ENCODE measurements at regions not wholly inside any gene's neighbourhood (a gene's known extent, or its start where the extent isn't known, plus 50 kb on each side); places are given as distances from the start of the nearest gene placed in this dataset.

DNA sequence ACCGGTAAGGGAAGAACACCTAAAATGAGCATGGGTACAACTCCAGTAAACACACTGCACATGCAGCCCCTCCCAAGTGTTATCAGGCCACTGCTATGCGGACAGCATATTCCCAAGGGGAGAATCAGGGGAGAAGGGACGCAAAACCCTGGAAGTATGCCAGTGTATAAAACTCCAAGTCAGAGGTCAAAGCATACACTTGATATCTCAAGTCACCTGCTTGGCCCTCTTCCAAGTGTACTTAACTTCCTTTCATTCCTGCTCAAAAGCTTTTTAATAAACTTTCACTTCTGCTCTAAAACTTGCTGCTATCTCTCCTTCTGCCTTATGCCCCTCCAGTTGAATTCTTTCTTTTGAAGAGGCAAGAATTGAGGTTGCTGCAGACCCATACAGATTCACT lies 408.1 kb downstream of the HTR1A start:
- TF ChIP-seq, protein P1, sequence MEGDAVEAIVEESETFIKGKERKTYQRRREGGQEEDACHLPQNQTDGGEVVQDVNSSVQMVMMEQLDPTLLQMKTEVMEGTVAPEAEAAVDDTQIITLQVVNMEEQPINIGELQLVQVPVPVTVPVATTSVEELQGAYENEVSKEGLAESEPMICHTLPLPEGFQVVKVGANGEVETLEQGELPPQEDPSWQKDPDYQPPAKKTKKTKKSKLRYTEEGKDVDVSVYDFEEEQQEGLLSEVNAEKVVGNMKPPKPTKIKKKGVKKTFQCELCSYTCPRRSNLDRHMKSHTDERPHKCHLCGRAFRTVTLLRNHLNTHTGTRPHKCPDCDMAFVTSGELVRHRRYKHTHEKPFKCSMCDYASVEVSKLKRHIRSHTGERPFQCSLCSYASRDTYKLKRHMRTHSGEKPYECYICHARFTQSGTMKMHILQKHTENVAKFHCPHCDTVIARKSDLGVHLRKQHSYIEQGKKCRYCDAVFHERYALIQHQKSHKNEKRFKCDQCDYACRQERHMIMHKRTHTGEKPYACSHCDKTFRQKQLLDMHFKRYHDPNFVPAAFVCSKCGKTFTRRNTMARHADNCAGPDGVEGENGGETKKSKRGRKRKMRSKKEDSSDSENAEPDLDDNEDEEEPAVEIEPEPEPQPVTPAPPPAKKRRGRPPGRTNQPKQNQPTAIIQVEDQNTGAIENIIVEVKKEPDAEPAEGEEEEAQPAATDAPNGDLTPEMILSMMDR (conservative IDR thresholded peaks at IDR 0.05; ENCODE audit: low read depth, low read length): no peak
- H3K4me3 ChIP-seq (ENCODE audit: low read depth, low read length): no peak overlapping the region
- no peak for DNase-seq (ENCODE audit: low read depth)

DNA sequence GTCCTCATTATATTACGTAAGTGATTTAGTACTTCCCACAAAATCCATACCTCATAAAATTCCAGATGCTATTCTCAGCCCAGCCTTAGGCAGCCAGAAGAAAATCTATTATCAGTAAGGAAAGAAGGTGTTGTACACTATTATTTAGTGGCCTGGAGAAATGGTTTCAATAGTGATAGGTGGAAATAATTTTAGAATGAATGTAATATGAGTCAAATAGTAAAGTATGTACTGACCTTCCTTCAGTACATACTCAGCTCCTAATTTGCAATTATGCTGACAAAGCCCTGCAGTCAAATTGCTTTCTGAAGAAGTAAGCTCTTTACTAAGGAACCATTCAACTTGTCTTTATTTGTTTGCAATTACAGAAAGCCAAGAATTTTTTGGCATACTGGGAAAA lies 409.2 kb downstream of the HTR1A start:
- TF ChIP-seq, protein P1 (conservative IDR thresholded peaks at IDR 0.05; ENCODE audit: low read depth, low read length): no peak
- DNase-seq (ENCODE audit: low read depth): no peak
- no peak overlapping the region for H3K4me3 ChIP-seq (ENCODE audit: low read depth, low read length)

DNA sequence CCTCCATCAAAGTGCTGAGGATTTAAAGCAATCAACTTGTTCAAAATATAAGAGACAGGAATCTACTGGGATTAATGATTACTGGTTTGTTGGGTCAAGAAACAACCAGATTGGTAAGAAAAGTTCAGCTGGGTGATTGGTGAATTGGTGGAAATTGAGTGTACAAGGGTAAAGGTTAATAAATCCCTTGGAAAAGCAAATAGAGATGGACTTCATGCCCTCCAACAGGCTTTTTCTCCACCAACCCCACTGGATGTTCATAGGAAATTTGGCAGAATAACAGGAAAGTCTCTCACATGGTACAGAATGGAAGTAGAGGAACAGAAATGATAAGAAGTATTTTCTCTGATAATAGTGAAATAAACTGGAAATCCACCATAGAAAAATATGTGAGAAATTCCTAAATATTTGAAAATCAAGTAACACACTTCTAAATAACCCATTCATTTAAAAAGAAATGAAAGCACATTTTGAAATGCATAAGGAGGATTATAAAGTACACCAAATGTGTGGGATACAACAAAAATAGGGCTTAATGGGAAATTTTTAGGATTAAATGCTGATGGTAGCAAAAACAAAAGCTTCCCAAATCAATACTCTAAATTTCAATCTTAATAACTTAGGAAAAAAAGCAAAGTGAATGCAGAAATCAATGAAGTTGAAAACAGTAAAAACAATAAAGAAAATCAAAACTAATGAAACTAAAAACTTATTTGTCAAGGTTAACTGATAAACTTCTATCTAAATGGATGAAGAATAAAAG lies 426.2 kb downstream of the HTR1A start:
- TF ChIP-seq, protein P1 (conservative IDR thresholded peaks at IDR 0.05; ENCODE audit: low read depth, low read length): no peak
- no peak for DNase-seq (ENCODE audit: low read depth)
- no peak overlapping the region for H3K4me3 ChIP-seq (ENCODE audit: low read depth, low read length)

DNA sequence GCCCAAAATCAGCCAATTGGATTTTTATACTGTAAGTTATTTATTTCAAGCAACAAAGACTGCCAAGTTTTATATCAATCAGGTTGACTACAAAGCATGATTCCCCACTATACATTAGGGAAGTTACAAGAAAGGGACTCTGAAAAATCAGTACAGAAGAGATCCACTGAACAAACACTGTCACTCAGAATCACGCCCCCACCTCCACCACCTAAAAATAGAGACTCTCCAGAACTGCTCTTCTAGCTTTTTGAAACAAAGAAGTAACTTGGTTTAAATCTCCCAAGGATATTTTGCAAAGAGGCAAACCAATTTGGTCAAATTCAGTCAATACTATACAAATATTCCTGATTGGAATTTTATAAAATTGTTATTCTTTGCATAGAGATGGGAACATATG lies 438.0 kb downstream of the HTR1A start:
- DNase-seq (ENCODE audit: low read depth): no peak
- TF ChIP-seq, protein P1 (conservative IDR thresholded peaks at IDR 0.05; ENCODE audit: low read depth, low read length): no peak
- H3K4me3 ChIP-seq (ENCODE audit: low read depth, low read length): no peak overlapping the region

DNA sequence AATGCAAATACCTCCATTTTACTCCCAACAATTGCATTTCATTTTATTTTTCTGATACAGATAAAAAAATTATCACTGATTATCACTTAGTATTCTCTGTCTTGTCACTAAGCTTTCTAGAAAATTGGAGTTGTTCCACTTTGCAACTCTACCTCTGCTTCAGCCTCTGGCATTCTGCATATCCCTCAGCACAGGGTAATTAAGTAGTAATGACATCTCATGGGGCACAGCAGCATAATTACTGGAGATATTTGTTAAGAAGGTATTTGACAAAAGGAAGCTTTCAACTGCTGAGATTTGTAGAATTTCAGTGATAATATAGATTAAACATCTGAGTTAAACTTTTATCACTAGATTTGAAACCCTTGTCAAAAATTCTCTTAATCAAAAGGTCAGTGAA lies 446.2 kb downstream of the HTR1A start:
- TF ChIP-seq, protein P1 (conservative IDR thresholded peaks at IDR 0.05; ENCODE audit: low read depth, low read length): no peak

DNA sequence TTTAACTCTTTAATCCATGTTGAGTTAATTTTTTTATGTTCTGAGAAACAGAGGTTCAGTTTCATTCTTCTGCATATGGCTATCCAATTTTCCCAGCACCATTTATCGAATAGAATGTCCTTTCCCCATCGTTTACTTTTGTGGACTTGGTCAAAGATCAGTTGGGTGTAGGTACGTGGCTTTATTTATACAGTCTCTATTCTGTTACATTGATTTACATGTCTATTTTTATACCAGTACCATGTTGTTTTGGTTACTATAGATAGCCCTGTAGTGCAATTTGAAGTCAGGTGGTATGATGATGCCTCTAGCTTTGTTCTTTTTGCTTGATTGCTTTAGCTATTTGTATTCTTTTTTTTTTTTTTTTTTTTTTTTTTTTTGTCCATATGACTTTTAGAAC lies 462.0 kb downstream of the HTR1A start:
- H3K4me3 ChIP-seq (ENCODE audit: low read depth, low read length): no peak overlapping the region
- TF ChIP-seq, protein P1 (conservative IDR thresholded peaks at IDR 0.05; ENCODE audit: low read depth, low read length): no peak
- no peak for DNase-seq (ENCODE audit: low read depth)

More for the DNA sequence above, 446.2 kb downstream of the HTR1A start:
- H3K4me3 ChIP-seq (ENCODE audit: low read depth, low read length): no peak overlapping the region
- DNase-seq (ENCODE audit: low read depth): no peak

DNA sequence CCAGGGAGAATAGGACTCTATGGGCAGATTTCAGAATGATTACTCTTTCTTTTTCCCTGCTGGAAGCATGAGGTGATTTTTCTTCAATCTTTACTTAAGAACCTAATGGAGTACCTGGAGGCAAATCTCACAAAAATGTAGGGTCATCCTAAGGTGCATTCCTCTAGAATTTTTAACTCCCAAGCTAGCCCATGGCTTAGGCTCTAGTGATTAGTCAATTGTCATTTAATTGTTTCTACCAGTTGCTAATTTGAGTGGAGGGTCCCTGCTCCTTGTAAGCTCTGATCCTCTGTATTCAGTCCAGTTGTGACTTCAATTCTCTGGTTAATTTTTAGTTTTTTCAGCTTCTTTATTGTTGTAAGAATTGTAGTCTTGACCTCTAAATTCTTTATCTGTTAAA lies 467.0 kb downstream of the HTR1A start:
- TF ChIP-seq, protein P1 (conservative IDR thresholded peaks at IDR 0.05; ENCODE audit: low read depth, low read length): no peak
- no peak for DNase-seq (ENCODE audit: low read depth)
- H3K4me3 ChIP-seq (ENCODE audit: low read depth, low read length): no peak overlapping the region

Data from epithelial cell of proximal tubule (primary cell).